ENCODE measurements at regions not wholly inside any gene's neighbourhood (a gene's known extent, or its start where the extent isn't known, plus 50 kb on each side); places are given as distances from the start of the nearest gene placed in this dataset.

GRCh38 chr10:53006663-53007526, 234.3 kb upstream of the MBL2 start:
- TF ChIP-seq POLR2A (IDR thresholded peaks at IDR 0.05) = no peak
- no peak for TF ChIP-seq POLR2AphosphoS5 (IDR thresholded peaks at IDR 0.05; ENCODE audit: insufficient read depth in 1 of 2, low read depth in 1 of 2)
- TF ChIP-seq, protein P1, sequence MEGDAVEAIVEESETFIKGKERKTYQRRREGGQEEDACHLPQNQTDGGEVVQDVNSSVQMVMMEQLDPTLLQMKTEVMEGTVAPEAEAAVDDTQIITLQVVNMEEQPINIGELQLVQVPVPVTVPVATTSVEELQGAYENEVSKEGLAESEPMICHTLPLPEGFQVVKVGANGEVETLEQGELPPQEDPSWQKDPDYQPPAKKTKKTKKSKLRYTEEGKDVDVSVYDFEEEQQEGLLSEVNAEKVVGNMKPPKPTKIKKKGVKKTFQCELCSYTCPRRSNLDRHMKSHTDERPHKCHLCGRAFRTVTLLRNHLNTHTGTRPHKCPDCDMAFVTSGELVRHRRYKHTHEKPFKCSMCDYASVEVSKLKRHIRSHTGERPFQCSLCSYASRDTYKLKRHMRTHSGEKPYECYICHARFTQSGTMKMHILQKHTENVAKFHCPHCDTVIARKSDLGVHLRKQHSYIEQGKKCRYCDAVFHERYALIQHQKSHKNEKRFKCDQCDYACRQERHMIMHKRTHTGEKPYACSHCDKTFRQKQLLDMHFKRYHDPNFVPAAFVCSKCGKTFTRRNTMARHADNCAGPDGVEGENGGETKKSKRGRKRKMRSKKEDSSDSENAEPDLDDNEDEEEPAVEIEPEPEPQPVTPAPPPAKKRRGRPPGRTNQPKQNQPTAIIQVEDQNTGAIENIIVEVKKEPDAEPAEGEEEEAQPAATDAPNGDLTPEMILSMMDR (IDR thresholded peaks at IDR 0.05) = no peak
- no peak overlapping the region for H3K4me3 ChIP-seq
- H3K27ac ChIP-seq = no peak overlapping the region
- no peaks in the 10 kb centered on the region for H3K27me3 ChIP-seq
- no peaks in the 10 kb centered on the region for H3K9me3 ChIP-seq
- intact Hi-C loops (cut with DNase I) = no loop called here
- H3K36me3 ChIP-seq = no peaks in the 10 kb centered on the region
- no peaks in the 10 kb centered on the region for H3K4me1 ChIP-seq
- DNase-seq (ENCODE audit: extremely low spot score in 2 of 2) = no peak

- no peak overlapping the region for H3K27ac ChIP-seq
- no peaks in the 10 kb centered on the region for H3K36me3 ChIP-seq
- TF ChIP-seq, protein P1 (IDR thresholded peaks at IDR 0.05) = no peak
- TF ChIP-seq POLR2AphosphoS5 (IDR thresholded peaks at IDR 0.05; ENCODE audit: insufficient read depth in 1 of 2, low read depth in 1 of 2) (no peak), POLR2A (IDR thresholded peaks at IDR 0.05) (no peak)
- H3K27me3 ChIP-seq = no peaks in the 10 kb centered on the region
- H3K9me3 ChIP-seq = no peaks in the 10 kb centered on the region
- H3K4me3 ChIP-seq = no peak overlapping the region
- no peak for DNase-seq (ENCODE audit: extremely low spot score in 2 of 2)
- H3K4me1 ChIP-seq = no peaks in the 10 kb centered on the region
- intact Hi-C loops (cut with DNase I) = no loop called here
Observed at GRCh38 chr10:53005612-53006345, 233.2 kb upstream of the MBL2 start.

GRCh38 chr10:53003094-53003493, 230.5 kb upstream of the MBL2 start:
- Histone ChIP-seq H3K9me3 (no peaks in the 10 kb centered on the region), H3K27me3 (no peaks in the 10 kb centered on the region), H3K27ac (no peak overlapping the region), H3K4me3 (no peak overlapping the region), H3K4me1 (no peaks in the 10 kb centered on the region), H3K36me3 (no peaks in the 10 kb centered on the region)
- TF ChIP-seq, protein P1 (IDR thresholded peaks at IDR 0.05) = no peak
- TF ChIP-seq POLR2AphosphoS5 (IDR thresholded peaks at IDR 0.05; ENCODE audit: insufficient read depth in 1 of 2, low read depth in 1 of 2) (no peak), POLR2A (IDR thresholded peaks at IDR 0.05) (no peak)
- no peak for DNase-seq (ENCODE audit: extremely low spot score in 2 of 2)
- intact Hi-C loops (cut with DNase I) = no loop called here

- Histone ChIP-seq H3K27ac (no peak overlapping the region), H3K4me1 (no peaks in the 10 kb centered on the region), H3K36me3 (no peaks in the 10 kb centered on the region), H3K4me3 (no peak overlapping the region), H3K9me3 (no peaks in the 10 kb centered on the region), H3K27me3 (no peaks in the 10 kb centered on the region)
- TF ChIP-seq POLR2AphosphoS5 (IDR thresholded peaks at IDR 0.05; ENCODE audit: insufficient read depth in 1 of 2, low read depth in 1 of 2) (no peak), POLR2A (IDR thresholded peaks at IDR 0.05) (no peak)
- TF ChIP-seq, protein P1 (IDR thresholded peaks at IDR 0.05) = no peak
- intact Hi-C loops (cut with DNase I) = no loop called here
- DNase-seq (ENCODE audit: extremely low spot score in 2 of 2) = no peak
Observed at GRCh38 chr10:52999681-53000080, 227.1 kb upstream of the MBL2 start.

DNA sequence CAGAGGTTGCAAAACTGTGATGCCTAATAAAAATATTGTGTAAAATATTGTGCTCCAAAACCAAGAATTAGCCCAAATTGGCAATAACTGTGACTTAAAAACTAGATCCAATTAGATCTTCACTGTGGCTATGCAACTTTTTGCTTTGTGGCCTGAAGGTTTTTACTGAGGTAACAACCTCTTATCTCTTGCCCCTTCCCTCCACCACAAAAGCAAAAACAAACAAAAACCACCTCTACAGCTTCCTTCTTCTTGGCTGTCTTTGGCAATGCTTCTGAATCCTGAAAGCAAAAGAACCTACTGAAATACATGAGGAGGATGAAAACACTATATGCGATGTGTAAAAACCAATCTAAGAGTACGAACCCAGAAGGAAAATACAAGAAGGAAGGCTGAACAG, 226.7 kb upstream of the MBL2 start:
- H3K27ac ChIP-seq = no peak overlapping the region
- no peak for DNase-seq (ENCODE audit: extremely low spot score in 2 of 2)
- H3K9me3 ChIP-seq = no peaks in the 10 kb centered on the region
- no peaks in the 10 kb centered on the region for H3K4me1 ChIP-seq
- H3K4me3 ChIP-seq = no peak overlapping the region
- intact Hi-C loops (cut with DNase I) = no loop called here
- H3K36me3 ChIP-seq = no peaks in the 10 kb centered on the region
- H3K27me3 ChIP-seq = no peaks in the 10 kb centered on the region
- no peak for TF ChIP-seq POLR2AphosphoS5 (IDR thresholded peaks at IDR 0.05; ENCODE audit: insufficient read depth in 1 of 2, low read depth in 1 of 2)
- TF ChIP-seq POLR2A (IDR thresholded peaks at IDR 0.05) = no peak
- TF ChIP-seq, protein P1 (IDR thresholded peaks at IDR 0.05) = no peak
